ENCODE measurements at regions not wholly inside any gene's neighbourhood (a gene's known extent, or its start where the extent isn't known, plus 50 kb on each side); places are given as distances from the start of the nearest gene placed in this dataset.

GRCh38 chr4:137700751-137701150 is 168.5 kb upstream of the PCDH18 start:
- BruUV-seq (replicated peaks): no TSS peak
- Histone ChIP-seq H3K4me3 (no peak overlapping the region), H3K9me3 (replicated peaks; ENCODE audit: control insufficient read depth, insufficient read depth, low read length) (no peaks in the 10 kb centered on the region), H3K4me2 (ENCODE audit: control insufficient read depth, insufficient read depth) (no peak overlapping the region), H2AFZ (ENCODE audit: control insufficient read depth, low read depth, low read length) (no peak overlapping the region), H3K27me3 (replicated peaks in 1 of 2; ENCODE audit: control insufficient read depth in 2 of 2, insufficient read depth in 2 of 2, low read length in 1 of 2) (no peaks in the 10 kb centered on the region), H3K36me3 (ENCODE audit: control insufficient read depth in 2 of 2, insufficient read depth in 2 of 2, low read length in 1 of 2) (no peaks in the 10 kb centered on the region), H3K4me1 (ENCODE audit: control insufficient read depth, insufficient read depth, low read length) (no peaks in the 10 kb centered on the region), H4K20me1 (ENCODE audit: control insufficient read depth, insufficient read depth) (no peaks in the 10 kb centered on the region), H3K27ac (ENCODE audit: control insufficient read depth, insufficient read depth) (no peak overlapping the region), H3K79me2 (ENCODE audit: control insufficient read depth, insufficient read depth, low read length) (no peaks in the 10 kb centered on the region), H3K9ac (ENCODE audit: control insufficient read depth, insufficient read depth, low read length) (no peak overlapping the region)
- in situ Hi-C loops (cut with MboI): no loop called here
- WGBS (ENCODE audit: insufficient coverage, insufficient replicate concordance, low lambda C conversion rate, missing lambda C conversion rate): 43% methylated on average over 4 of the region's 4 CpGs
- ATAC-seq: no peak
- SMC1A ChIA-PET (ENCODE audit: uncharacterized antibody, unreplicated experiment): interaction anchor here (1.8 kb wide), 1 partner anchor 22 kb away, joined by 4 read pairs; no protein-coding TSS in a partner anchor
- intact Hi-C loops (cut with micrococcal nuclease; ENCODE audit: unreplicated experiment): no loop called here
- no peak for DNase-seq (ENCODE audit: low read depth, low spot score)
- FAIRE-seq: no peak
- CTCF ChIA-PET: no interaction called here
- RAD21 ChIA-PET (ENCODE audit: unreplicated experiment): no interaction called here
- POLR2A ChIA-PET: no interaction called here
- TF ChIP-seq EGR1 (IDR thresholded peaks at IDR 0.05; ENCODE audit: borderline replicate concordance in 1 of 2, low read depth in 2 of 2, low read length in 2 of 2): no peak
- TF ChIP-seq HDGF (IDR thresholded peaks at IDR 0.05): no peak
- TF ChIP-seq ATF3 (IDR thresholded peaks at IDR 0.05; ENCODE audit: borderline replicate concordance, extremely low read depth, low read depth, low read length): no peak
- TF ChIP-seq ZZZ3 (IDR thresholded peaks at IDR 0.05; ENCODE audit: control insufficient read depth, insufficient read length, low read depth): no peak
- no peak for TF ChIP-seq SMAD1 (IDR thresholded peaks at IDR 0.05; ENCODE audit: low read depth, partially characterized antibody)
- TF ChIP-seq DPF2 (IDR thresholded peaks at IDR 0.05): no peak
- no peak for TF ChIP-seq SUPT20H (IDR thresholded peaks at IDR 0.05; ENCODE audit: borderline replicate concordance, control insufficient read depth, low read depth, low read length)
- TF ChIP-seq NKRF (conservative IDR thresholded peaks at IDR 0.05): no peak
- TF ChIP-seq POLR2AphosphoS5 (IDR thresholded peaks at IDR 0.05; ENCODE audit: low read length): no peak
- no peak for TF ChIP-seq JUND (IDR thresholded peaks at IDR 0.05; ENCODE audit: low read depth, low read length)
- no peak for TF ChIP-seq PAX5 (IDR thresholded peaks at IDR 0.05; ENCODE audit: borderline replicate concordance, low read depth, low read length)
- no peak for TF ChIP-seq SMARCA5 (IDR thresholded peaks at IDR 0.05)
- no peak for TF ChIP-seq IKZF1 (conservative IDR thresholded peaks at IDR 0.05)
- no peak for TF ChIP-seq E2F4 (IDR thresholded peaks at IDR 0.05; ENCODE audit: low read depth, low read length)
- no peak for TF ChIP-seq CBX5 (IDR thresholded peaks at IDR 0.05; ENCODE audit: low read depth)
- no peak for TF ChIP-seq USF1 (IDR thresholded peaks at IDR 0.05; ENCODE audit: borderline replicate concordance, extremely low read length, insufficient read depth, low read depth, low read length)
- TF ChIP-seq SREBF1 (IDR thresholded peaks at IDR 0.05; ENCODE audit: low read length): no peak
- TF ChIP-seq PRDM15 (CRISPR knock-in tag; IDR thresholded peaks at IDR 0.05): no peak
- TF ChIP-seq FOXK2 (IDR thresholded peaks at IDR 0.05): no peak

Data from GM12878 (cell line).